PC-9 (cell line): ENCODE measurements at regions not wholly inside any gene's neighbourhood (a gene's known extent, or its start where the extent isn't known, plus 50 kb on each side); places are given as distances from the start of the nearest gene placed in this dataset.
"Not testable (repeated sequence)": the region's sequence is repeated elsewhere in the genome, so short reads cannot be mapped to it uniquely, and the experiment has no call there.

Experiments used
- BruUV-seq: library from RNA; stranded (reverse); fragments of 400-500 nt; replicated peaks from 2 replicates; lab custom pipeline; 2021; lab: Mats Ljungman, UMichigan
- CTCF ChIA-PET: fragments of 300-600 bp; sonication (Branson Sonifier 250); formaldehyde crosslinking; loops from one replicate; lab custom pipeline; 2022; ENCODE audit warnings: antibody characterized with exemption; lab: Charles Lee
- POLR2A ChIA-PET: fragments of 300-600 bp; sonication (Branson Sonifier 250); formaldehyde crosslinking; loops from one replicate; lab custom pipeline; 2022; ENCODE audit warnings: antibody characterized with exemption; ENCODE audit not compliant: unreplicated experiment; lab: Charles Lee
- DNase-seq, 2 experiments: peaks; one replicate each; pipeline versions ENCODE4 v3.0.0 to v3.0.0-alpha.2; 2015 to 2022; ENCODE audit warnings: mixed read lengths in 1 of 2
- H2AFZ ChIP-seq: fragments of 200-600 bp; sonication (generic); 2 replicates; pipeline ENCODE4 v1.8.1; 2017; ENCODE audit warnings: antibody characterized with exemption
- H3F3A ChIP-seq: fragments of 200-600 bp; sonication (generic); 2 replicates; pipeline ENCODE4 v1.8.1; 2017; ENCODE audit warnings: antibody characterized with exemption, mild to moderate bottlenecking, low read depth; ENCODE audit not compliant: insufficient read depth
- H3K27ac ChIP-seq: fragments of 200-600 bp; sonication (generic); 2 replicates; pipeline ENCODE4 v1.6.1; 2016; ENCODE audit warnings: mixed run types
- H3K27me3 ChIP-seq: fragments of 200-600 bp; sonication (generic); 2 replicates; pipeline ENCODE4 v1.6.1; 2016; ENCODE audit warnings: low read depth, mixed run types; ENCODE audit not compliant: insufficient read depth
- H3K36me3 ChIP-seq: fragments of 200-600 bp; sonication (generic); 2 replicates; pipeline ENCODE4 v1.6.1; 2016; ENCODE audit warnings: low read depth, mixed run types
- H3K4me1 ChIP-seq: fragments of 200-600 bp; sonication (generic); replicated peaks from 2 replicates; pipeline ENCODE4 v1.6.1; 2016; ENCODE audit warnings: mixed run types; ENCODE audit not compliant: insufficient read depth
- H3K4me2 ChIP-seq: fragments of 200-600 bp; sonication (generic); 2 replicates; pipeline ENCODE4 v1.6.1; 2017; ENCODE audit warnings: mixed run types
- H3K4me3 ChIP-seq: fragments of 200-600 bp; sonication (generic); 2 replicates; pipeline ENCODE4 v1.6.1; 2016; ENCODE audit warnings: mixed run types
- H3K79me2 ChIP-seq: fragments of 200-600 bp; sonication (generic); 2 replicates; pipeline ENCODE4 v1.6.1; 2017; ENCODE audit warnings: low read depth, mixed run types
- H3K9me2 ChIP-seq: fragments of 200-600 bp; sonication (generic); 2 replicates; pipeline ENCODE4 v1.8.1; 2017; ENCODE audit warnings: mild to moderate bottlenecking; ENCODE audit not compliant: insufficient read depth
- H3K9me3 ChIP-seq: fragments of 200-600 bp; sonication (generic); 2 replicates; pipeline ENCODE4 v1.8.1; 2016; ENCODE audit warnings: low read depth; ENCODE audit not compliant: insufficient read depth
- H4K20me1 ChIP-seq: fragments of 200-600 bp; sonication (generic); 2 replicates; pipeline ENCODE4 v1.8.1; 2017; ENCODE audit not compliant: insufficient read depth
- EZH2 ChIP-seq: fragments of 200-600 bp; sonication (generic); IDR thresholded peaks from 2 replicates; pipeline ENCODE4 v1.8.0; 2017; ENCODE audit warnings: antibody characterized with exemption, low read depth
- intact Hi-C: fragments of 100-400 bp; cut with micrococcal nuclease; formaldehyde crosslinking; loops from one replicate; pipeline ENCODE4 v1.10.0; 2022; ENCODE audit not compliant: unreplicated experiment
- TF ChIP-seq, protein P1 (sequence below): fragments of 200-600 bp; sonication (generic); conservative IDR thresholded peaks from 2 replicates; pipeline ENCODE4 v1.6.1; 2017; ENCODE audit warnings: mixed run types, antibody characterized with exemption, mild to moderate bottlenecking, moderate library complexity

DNA sequence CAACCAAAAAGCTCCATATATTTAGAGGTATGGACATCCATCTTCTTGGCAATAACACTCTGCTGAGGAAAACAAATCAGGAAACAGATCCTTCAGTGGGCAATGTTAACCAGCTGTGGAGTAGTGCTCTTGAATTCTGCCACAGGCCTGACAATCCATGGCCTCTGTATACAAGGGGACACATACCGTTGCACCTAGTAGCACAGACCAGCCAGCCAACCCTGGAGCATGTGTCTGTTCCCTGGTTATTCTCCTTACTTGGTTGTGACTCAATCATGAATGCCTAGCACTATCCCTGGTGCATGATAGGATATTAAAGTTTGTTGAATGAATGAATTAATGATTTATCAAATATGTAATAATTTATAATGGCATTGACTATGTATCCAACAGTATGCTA lies 261.4 kb upstream of the MGAT5 start:
- TF ChIP-seq, protein P1, sequence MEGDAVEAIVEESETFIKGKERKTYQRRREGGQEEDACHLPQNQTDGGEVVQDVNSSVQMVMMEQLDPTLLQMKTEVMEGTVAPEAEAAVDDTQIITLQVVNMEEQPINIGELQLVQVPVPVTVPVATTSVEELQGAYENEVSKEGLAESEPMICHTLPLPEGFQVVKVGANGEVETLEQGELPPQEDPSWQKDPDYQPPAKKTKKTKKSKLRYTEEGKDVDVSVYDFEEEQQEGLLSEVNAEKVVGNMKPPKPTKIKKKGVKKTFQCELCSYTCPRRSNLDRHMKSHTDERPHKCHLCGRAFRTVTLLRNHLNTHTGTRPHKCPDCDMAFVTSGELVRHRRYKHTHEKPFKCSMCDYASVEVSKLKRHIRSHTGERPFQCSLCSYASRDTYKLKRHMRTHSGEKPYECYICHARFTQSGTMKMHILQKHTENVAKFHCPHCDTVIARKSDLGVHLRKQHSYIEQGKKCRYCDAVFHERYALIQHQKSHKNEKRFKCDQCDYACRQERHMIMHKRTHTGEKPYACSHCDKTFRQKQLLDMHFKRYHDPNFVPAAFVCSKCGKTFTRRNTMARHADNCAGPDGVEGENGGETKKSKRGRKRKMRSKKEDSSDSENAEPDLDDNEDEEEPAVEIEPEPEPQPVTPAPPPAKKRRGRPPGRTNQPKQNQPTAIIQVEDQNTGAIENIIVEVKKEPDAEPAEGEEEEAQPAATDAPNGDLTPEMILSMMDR = no peak
- TF ChIP-seq EZH2 = no peak
- no peaks in the 10 kb centered on the region for H4K20me1 ChIP-seq
- no peak overlapping the region for H3K4me2 ChIP-seq
- no peaks in the 10 kb centered on the region for H3K36me3 ChIP-seq
- no peaks in the 10 kb centered on the region for H3K9me2 ChIP-seq
- peaks cover 43% of the 10 kb centered on the region for H3K27me3 ChIP-seq
- BruUV-seq = no TSS peak
- intact Hi-C loops = no loop called here
- no peak overlapping the region for H3K4me3 ChIP-seq
- H3F3A ChIP-seq = no peaks in the 10 kb centered on the region
- H2AFZ ChIP-seq = no peak overlapping the region
- H3K9me3 ChIP-seq = no peaks in the 10 kb centered on the region
- CTCF ChIA-PET = no interaction called here
- no peak for DNase-seq
- no peak overlapping the region for H3K27ac ChIP-seq
- no peaks in the 10 kb centered on the region for H3K4me1 ChIP-seq
- POLR2A ChIA-PET = no interaction called here
- no peaks in the 10 kb centered on the region for H3K79me2 ChIP-seq

DNA sequence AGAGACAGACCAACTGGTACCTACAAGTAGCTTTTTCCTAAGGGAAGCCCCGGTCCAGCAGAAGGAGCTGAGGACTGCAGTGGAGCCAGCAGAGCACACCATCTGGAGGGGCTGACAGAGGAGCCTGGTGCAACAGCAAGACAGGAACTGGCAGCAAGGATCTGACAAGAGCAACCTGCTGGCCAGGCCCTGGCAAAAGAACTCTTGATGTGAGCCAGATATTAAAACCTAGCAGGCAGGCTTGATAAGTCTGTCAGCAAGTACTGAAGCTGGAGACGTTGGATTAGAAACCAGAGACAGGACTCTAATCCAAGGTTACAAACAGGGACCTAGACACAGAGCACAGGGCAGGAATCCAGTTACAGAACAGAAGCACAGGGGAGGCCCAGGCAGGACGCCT lies 260.7 kb upstream of the MGAT5 start:
- no peak overlapping the region for H2AFZ ChIP-seq
- H3F3A ChIP-seq = no peaks in the 10 kb centered on the region
- no peak for DNase-seq
- H3K79me2 ChIP-seq = no peaks in the 10 kb centered on the region
- no peaks in the 10 kb centered on the region for H3K9me2 ChIP-seq
- no peak for TF ChIP-seq EZH2
- TF ChIP-seq, protein P1 = no peak
- no peak overlapping the region for H3K4me2 ChIP-seq
- no TSS peak for BruUV-seq
- POLR2A ChIA-PET = no interaction called here
- no peak overlapping the region for H3K27ac ChIP-seq
- no peaks in the 10 kb centered on the region for H3K36me3 ChIP-seq
- CTCF ChIA-PET = no interaction called here
- H3K27me3 ChIP-seq = peaks cover 44% of the 10 kb centered on the region
- intact Hi-C loops = no loop called here
- H3K4me3 ChIP-seq = no peak overlapping the region
- no peaks in the 10 kb centered on the region for H4K20me1 ChIP-seq
- no peaks in the 10 kb centered on the region for H3K9me3 ChIP-seq
- no peaks in the 10 kb centered on the region for H3K4me1 ChIP-seq

DNA sequence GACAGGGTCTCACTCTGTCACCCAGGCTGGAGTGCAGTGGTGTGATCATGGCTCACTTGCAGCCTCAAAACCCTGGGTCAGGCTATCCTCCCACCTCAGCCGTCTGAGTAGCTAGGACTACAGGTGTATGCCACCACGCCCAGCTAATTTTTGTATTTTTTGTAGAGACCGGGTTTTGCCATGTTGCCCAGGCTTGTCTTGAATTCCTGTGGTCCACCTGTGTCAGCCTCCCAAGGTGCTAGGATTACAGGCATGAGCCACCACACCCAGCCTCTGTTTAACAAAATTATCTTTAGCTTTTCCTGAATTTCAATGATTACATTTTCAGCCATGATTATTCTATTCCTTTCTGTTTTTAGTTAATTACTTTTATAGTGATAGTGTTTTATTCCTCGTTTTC lies 255.1 kb upstream of the MGAT5 start:
- CTCF ChIA-PET, H3F3A ChIP-seq, H3K79me2 ChIP-seq, POLR2A ChIA-PET, H3K9me2 ChIP-seq, BruUV-seq, H3K36me3 ChIP-seq, H3K4me1 ChIP-seq, H3K4me2 ChIP-seq, H3K4me3 ChIP-seq, H3K9me3 ChIP-seq, H4K20me1 ChIP-seq, intact Hi-C loops, H3K27ac ChIP-seq, DNase-seq, H2AFZ ChIP-seq: not testable (repeated sequence)
- H3K27me3 ChIP-seq = peaks cover 28% of the 10 kb centered on the region; the same call in 1 of the 2 replicates

DNA sequence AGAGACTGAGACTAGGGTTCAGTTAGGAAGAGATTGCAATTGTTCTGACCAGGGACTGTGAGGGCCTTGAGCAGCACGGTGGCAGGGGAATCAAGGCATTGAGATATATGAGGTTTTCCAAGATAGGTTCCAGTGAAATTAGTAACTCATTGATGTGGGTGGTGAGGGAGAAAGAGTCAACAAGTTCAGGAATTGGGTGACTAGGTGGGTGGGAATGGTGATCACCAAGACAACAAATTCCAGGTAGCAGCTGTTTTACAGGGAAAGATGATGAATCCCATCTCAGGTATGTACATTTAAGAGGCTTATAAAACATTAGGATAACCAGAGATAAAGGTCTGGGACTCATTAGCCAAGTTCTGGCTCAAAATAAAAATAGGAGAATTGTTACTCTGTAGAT lies 251.5 kb upstream of the MGAT5 start:
- no peak for DNase-seq
- Histone ChIP-seq H4K20me1 (no peaks in the 10 kb centered on the region), H3K79me2 (no peaks in the 10 kb centered on the region), H3K9me3 (no peaks in the 10 kb centered on the region), H3K4me1 (no peaks in the 10 kb centered on the region), H3K4me2 (no peak overlapping the region), H3K27me3 (peaks cover 36% of the 10 kb centered on the region), H3K27ac (no peak overlapping the region), H3K36me3 (no peaks in the 10 kb centered on the region), H3K4me3 (no peak overlapping the region), H3K9me2 (no peaks in the 10 kb centered on the region), H2AFZ (no peak overlapping the region), H3F3A (no peaks in the 10 kb centered on the region)
- intact Hi-C loops = no loop called here
- POLR2A ChIA-PET = no interaction called here
- no peak for TF ChIP-seq EZH2
- TF ChIP-seq, protein P1 = no peak
- CTCF ChIA-PET = no interaction called here
- BruUV-seq = no TSS peak
